C4-2B (cell line): ENCODE measurements at regions not wholly inside any gene's neighbourhood (a gene's known extent, or its start where the extent isn't known, plus 50 kb on each side); places are given as distances from the start of the nearest gene placed in this dataset.

Experiments
- ZFX ChIP-seq: fragments of 450-650 bp; IDR thresholded peaks from 2 replicates; pipeline ENCODE4 v1.6.1; 2017
- TF ChIP-seq, protein P1 (sequence below): fragments of 450-650 bp; conservative IDR thresholded peaks from 2 replicates; pipeline ENCODE4 v1.5.1; 2017; ENCODE audit warnings: mild to moderate bottlenecking

DNA sequence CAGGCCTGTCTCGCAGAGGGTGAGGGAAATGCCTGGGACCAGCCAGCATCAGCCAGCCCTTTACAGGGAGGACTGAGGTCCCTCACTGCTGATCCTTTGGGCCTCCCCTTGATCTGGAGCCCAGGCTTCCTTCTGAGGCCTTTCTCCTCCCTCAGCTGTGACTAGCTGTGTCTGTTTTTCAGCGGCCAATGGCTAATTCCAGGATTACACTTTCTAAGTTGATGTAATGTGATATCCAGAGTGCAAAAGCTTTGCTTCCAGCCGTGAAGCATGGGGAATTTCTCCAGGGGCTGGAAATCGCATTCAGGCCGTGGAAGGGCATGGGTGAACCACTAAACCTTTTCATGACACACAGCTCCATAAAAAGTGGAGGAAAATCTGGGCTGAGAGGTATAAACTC, 157.6 kb downstream of the SHQ1 start:
- TF ChIP-seq, protein P1, sequence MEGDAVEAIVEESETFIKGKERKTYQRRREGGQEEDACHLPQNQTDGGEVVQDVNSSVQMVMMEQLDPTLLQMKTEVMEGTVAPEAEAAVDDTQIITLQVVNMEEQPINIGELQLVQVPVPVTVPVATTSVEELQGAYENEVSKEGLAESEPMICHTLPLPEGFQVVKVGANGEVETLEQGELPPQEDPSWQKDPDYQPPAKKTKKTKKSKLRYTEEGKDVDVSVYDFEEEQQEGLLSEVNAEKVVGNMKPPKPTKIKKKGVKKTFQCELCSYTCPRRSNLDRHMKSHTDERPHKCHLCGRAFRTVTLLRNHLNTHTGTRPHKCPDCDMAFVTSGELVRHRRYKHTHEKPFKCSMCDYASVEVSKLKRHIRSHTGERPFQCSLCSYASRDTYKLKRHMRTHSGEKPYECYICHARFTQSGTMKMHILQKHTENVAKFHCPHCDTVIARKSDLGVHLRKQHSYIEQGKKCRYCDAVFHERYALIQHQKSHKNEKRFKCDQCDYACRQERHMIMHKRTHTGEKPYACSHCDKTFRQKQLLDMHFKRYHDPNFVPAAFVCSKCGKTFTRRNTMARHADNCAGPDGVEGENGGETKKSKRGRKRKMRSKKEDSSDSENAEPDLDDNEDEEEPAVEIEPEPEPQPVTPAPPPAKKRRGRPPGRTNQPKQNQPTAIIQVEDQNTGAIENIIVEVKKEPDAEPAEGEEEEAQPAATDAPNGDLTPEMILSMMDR = no peak
- no peak for TF ChIP-seq ZFX
